Testis (tissue), 2 donors: ENCODE measurements at regions not wholly inside any gene's neighbourhood (a gene's known extent, or its start where the extent isn't known, plus 50 kb on each side); places are given as distances from the start of the nearest gene placed in this dataset.

Experiments used
- POLR2A ChIP-seq: fragments of 450-650 bp; IDR thresholded peaks from one replicate; pipeline ENCODE4 v1.6.1; 2017; ENCODE audit warnings: antibody characterized with exemption, mild to moderate bottlenecking, moderate library complexity
- TF ChIP-seq, protein P1 (sequence below), 3 experiments: fragments of 450-650 bp in 2 of 3; fragments of 200-600 bp in 1 of 3; sonication (generic) in 1 of 3; IDR thresholded peaks; one replicate each; pipeline ENCODE4 v1.5.1; 2016 to 2019; ENCODE audit warnings: antibody characterized with exemption in 3 of 3, mild to moderate bottlenecking in 2 of 3, moderate library complexity in 1 of 3

DNA sequence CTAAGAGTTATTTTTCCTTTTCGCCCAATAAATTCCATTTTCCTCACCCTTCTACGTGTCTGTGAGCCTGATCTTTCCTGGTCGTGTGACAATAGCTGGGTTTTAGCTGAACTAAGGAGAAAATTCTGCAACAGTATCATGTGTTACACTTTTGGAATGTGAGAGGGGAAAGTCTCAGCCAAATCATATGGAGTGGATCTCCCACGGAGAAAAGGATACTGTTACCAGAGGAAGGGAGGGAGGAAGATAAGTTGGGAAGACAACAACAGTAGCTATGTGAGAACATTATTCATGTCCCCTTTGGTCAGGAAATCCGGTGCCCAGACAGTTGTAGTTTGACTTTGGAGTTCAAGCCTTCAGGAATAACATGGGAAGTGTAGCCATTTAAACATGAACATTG, 584.0 kb upstream of the RAG2 start:
- TF ChIP-seq, protein P1, sequence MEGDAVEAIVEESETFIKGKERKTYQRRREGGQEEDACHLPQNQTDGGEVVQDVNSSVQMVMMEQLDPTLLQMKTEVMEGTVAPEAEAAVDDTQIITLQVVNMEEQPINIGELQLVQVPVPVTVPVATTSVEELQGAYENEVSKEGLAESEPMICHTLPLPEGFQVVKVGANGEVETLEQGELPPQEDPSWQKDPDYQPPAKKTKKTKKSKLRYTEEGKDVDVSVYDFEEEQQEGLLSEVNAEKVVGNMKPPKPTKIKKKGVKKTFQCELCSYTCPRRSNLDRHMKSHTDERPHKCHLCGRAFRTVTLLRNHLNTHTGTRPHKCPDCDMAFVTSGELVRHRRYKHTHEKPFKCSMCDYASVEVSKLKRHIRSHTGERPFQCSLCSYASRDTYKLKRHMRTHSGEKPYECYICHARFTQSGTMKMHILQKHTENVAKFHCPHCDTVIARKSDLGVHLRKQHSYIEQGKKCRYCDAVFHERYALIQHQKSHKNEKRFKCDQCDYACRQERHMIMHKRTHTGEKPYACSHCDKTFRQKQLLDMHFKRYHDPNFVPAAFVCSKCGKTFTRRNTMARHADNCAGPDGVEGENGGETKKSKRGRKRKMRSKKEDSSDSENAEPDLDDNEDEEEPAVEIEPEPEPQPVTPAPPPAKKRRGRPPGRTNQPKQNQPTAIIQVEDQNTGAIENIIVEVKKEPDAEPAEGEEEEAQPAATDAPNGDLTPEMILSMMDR (IDR thresholded peaks at IDR 0.05), result no peak
- TF ChIP-seq POLR2A, result no peak
